ENCODE measurements at regions not wholly inside any gene's neighbourhood (a gene's known extent, or its start where the extent isn't known, plus 50 kb on each side); places are given as distances from the start of the nearest gene placed in this dataset.

DNA sequence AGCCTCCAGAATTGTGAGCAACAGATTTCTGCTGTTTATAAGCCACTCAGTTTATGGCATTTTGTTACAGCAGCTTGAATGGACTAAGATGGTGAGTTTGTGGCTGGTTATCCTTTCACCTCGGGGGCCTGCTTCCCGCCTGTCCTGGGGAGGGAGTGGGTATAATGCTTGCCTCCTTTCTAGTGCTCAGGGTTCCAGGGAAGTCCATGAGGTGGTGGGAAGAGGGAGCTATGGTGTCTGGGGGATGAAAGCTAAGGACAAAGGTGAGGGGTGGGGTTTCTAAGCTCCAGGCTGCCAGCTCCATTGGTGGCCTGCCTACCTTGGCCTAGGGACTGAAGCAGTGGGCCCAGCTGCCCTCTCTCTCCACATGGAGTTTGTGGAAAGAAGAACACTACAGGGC, 50.2 kb upstream of the SDK2 start:
- no peak for DNase-seq

DNA sequence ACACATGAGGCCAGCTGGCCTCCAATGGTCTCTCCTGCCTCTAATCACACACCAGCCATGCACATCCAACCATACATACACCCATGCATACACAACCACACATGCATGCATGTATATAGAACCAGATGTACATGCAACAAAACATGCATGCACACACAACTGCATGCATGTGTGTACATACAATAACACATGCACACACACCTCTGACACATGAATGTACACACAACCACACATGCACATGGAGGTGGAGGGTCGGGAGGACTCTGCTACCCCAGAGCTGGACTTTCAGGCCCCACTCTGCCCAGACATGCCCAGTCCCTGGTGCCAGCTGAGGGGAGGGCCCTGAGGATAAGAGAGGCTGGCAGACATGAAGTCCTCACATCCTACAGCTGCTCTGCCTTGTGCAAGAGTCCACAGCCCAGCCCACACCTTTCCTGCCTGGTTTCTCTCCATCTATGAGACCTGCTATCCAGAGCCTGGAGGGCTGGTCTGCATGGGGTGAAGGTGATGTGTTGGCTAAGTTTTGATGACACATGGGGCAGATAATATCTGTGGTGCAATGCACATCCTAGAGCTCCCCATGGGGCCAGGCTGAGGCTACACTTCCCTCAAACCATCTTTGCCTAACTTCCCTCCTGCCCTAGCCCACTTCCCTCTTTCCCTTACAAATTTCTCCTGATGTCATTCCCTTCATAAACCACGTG, 50.9 kb upstream of the SDK2 start:
- no peak for DNase-seq

DNA sequence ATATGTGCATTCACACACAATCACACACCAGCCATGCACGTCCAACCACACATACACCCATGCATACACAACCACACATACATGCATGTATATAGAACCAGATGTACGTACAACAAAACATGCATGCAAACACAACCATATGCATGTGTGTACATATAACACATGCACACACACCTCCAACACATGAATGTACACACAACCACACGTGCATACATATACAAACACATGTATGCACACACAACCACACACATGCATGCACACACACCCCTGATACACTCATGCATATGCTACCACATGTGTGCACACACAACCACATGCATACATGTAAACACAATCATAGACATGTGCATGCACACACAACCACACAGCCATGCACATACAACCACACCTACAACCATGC, 52.0 kb upstream of the SDK2 start:
- no peak for DNase-seq

DNA sequence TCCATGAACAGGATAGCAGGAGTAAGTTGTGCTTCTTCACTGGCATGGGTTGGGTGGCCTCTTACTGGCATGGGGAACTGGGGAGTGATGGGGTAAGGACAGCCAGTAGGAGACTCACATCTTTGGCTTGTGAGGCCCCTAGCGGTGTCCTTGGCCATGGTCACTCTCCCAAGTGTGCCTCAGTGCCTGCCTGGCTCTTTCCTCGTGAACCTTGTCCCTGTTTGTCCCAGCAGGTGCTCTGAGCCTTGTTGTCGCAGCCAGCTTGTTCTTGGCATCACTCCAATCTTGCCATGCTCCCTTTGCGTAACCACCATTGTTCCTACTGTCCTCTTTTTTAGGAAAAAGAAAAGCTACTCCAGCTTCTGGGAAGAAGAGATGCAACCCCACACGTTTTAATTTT, 53.6 kb upstream of the SDK2 start:
- DNase-seq: no peak

DNA sequence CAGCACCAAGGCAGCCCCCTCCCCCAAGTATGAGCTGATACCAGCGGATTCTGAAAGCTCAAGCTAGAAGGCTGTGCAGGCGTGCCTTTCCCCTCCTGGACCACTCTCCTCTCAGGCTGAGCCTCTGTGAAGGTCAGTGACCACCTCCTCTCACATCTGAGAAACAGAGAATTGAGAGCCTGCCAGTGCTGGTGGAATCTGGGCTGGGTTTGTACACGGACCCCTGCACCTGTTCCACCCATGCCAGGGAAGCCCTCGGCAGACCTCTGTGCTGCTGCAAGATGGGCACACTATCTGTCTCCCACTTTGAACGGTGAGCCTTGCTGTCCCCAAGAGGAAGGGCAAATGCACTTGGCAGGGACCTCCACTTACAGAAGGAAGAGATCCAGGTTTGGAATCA, 54.7 kb upstream of the SDK2 start:
- DNase-seq: no peak

DNA sequence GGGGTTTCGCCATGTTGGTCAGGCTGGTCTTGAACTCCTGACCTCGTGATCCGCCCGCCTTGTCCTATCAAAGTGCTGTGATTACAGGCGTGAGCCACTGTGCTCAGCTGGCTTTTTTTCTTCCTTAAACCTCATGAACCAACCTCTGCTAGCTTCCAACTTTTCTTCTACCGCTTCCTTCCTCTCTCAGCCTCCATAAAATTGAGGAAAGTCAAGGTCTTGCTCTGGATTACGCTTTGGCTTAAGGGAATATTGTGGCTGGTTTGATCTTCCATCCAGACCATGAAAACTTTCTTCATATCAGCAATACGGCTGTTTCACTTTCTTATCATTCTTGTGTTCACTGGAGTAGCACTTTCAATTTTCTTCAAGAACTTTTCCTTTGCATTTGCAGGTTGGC, 57.5 kb upstream of the SDK2 start:
- no peak for DNase-seq

DNA sequence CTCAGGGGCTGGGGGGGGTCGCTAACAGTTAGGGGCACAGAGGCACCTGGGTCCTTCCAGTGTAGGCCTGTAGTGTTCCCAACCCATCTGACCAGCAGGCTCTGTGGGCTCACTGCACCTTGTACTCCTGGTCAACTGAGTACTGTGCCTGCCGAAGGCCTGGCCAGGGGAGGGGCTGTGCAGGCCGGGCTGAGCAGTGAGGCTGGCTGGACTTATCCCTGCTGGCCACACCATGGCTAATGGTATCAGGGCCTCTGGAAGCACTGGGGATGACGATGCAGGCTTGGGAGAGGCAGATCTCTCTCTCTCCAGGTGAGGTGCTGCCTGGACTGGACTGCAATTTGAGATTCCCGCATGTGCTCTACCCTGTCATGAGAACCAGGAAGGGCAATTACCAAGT, 58.9 kb upstream of the SDK2 start:
- DNase-seq: no peak

DNA sequence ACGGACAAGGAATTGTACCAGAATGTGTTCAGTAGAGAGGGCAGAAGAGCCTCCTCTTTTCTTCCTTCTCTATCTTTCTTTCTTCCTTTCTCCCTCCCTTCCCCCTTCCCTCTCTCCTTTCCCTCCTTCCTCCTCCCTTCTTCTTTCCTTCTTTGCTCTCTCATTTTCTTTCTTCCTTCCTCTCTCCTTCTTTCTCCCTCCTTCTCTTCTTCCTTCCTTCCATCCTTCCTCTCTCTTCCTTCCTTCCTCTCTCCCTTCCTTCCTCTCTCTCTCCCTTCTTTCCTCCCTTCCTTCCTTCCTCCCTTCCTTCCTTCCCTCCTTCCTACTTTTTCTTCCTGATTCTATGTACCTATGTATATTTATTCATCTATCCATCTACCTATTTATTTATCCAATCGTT, 59.7 kb upstream of the SDK2 start:
- DNase-seq: no peak

DNA sequence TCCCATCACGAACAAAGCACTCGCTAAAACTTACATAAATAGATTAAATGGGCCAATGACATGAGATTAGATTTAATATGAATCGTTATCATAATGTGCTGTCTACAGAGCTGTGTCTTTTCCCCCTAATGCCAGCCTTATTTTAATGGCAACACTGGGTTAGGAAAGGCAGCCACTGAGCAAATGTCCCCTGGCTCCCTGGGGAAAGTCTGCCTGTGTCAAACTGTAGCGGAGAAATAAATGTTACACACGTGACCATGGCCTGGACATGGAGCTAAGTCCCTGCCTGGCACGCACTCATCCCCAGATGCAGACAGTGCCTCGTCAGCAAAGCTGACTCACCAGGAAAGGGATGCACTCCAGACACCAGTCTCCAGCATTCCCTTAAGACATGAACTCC, 61.3 kb upstream of the SDK2 start:
- DNase-seq: no peak

DNA sequence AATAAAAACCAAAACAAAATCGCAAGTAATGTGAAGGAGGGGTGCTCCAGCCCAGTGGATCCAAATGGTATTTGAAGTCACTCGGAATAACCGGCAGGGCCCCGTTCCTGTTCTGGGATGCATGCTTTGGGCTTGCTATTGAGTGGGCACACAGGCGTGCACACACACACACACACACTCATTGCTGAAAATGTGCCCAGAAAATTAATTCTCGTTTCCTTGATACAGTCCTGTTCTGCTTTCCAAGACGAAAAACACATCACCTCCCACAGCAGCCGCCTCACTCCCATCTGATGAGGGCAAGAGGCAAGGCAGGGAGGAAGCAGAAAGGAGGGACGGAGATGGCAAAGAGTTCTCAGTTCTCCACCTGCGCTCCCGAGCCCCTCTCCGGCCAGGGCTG, 62.2 kb upstream of the SDK2 start:
- no peak for DNase-seq

DNA sequence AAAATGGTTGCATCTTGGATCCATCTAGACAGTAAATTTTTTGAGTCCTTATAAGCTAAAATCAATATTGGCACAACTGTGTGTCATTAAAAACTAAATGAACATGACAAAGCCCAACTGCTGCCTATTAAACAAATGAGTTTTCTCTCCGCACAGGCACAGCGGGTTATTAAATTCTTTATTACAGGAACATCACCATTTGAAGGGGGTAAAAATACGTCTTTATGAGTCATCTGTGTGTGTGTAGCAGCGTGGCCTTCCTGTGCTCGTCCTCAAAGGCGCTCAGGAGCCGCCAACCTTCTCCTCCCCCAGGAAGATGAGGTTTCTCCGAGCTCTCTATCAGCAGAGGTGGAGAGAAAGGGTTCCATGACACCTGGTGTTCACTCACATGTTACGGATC, 62.6 kb upstream of the SDK2 start:
- DNase-seq: no peak

DNA sequence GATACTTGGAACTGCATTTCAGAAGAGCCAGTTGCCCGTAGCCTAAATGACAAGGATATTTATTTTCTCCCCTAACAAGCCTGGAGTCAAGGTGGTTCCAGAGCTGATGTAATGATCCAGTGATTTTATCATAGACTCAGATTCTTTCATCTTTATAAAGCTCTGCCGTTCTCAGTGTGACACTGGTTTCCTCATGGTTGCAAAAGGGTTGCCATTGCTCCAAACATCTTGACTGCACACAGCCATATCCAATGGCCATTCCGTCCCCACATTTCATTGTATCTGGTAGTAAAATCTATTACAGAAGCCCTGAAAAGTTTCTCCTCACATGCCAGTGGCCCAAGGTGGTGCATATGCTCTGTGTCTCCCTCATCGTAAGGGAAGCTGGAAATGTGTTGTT, 63.1 kb upstream of the SDK2 start:
- DNase-seq: no peak

DNA sequence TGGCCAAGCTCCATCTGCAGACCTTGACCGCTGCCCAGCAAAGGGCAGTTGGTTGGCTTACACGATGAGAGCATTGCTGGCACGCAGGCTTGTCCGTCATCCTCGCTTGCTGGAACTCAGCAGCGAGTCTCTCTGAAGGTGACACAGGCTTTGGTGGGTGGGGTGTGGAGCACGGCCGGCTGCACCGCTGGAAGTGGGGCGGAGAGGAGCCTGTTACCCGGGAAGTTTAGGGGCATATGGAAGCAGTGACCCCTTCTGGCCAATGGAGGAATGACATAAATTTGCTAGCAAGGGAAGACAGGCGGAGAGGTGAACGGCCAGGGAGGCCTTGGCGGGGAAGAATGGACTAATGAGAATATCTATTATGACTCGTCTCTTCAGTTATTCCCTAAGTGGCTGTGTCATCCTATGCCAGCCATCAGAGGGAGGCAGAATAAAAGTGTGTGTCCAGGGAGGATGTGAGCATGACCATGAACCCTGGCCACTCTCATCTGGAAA, 65.9 kb upstream of the SDK2 start:
- DNase-seq: peak in 4 of 5 experiments; percentile 24 to 68 (median 34)

DNA sequence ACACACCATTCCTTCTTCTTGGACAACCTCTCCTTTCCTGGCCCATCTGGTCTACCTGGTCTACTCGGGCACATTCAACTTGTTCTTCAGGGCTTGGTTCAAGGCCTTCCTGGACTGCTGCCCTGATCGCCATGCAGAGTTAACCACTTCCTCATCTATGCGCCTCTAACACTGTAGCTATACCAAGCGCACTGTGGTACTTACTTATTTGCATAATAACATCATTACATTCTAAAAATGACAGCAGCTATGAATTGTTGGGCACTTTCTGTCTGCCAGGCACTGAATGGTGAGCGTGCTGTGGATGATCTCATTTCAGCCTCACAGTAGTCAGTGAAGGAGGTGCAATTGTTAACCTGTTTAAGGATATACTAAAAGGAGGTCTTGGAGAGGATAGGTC, 66.9 kb upstream of the SDK2 start:
- peak in 1 of 5 experiments; percentile 34 for DNase-seq

DNA sequence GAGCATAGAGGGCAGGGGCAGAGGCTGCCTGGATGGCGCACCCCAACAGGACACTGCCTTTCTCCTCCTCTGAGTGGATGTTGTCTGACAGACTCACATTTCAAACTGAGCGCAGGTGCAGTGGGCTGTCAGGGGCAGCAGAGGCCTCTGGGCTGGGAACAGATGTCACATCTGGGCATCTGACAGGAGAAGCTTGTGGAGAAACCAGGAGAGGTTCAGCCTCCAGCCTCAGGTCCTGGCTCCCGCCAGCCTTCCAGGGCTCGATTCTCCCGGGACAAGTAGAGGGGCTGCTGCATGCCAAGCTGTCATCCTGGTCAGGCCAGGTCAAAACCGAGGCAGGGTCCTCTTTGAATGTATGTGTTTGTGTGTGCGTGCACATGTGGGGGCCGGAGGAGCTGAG, 67.7 kb upstream of the SDK2 start:
- DNase-seq: no peak

DNA sequence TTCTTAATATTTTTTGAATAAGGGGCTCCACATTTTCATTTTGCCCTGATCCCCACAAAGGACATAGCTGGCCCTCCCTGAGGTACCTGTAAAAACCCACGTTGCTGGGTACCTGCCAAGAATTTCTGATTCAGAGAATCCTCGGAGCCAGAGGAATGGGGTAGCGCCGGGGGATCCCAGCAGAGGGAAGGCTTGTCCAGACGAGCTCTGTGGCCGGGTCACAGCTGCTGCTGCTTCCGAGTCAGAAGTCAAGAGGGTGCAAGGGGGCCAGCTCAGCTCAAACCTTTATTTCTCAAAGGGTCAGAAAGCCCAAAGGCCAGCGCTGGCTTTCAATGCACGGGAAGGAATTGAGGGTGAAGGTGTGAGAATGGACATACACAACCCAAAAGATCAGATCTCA, 68.9 kb upstream of the SDK2 start:
- DNase-seq: no peak

DNA sequence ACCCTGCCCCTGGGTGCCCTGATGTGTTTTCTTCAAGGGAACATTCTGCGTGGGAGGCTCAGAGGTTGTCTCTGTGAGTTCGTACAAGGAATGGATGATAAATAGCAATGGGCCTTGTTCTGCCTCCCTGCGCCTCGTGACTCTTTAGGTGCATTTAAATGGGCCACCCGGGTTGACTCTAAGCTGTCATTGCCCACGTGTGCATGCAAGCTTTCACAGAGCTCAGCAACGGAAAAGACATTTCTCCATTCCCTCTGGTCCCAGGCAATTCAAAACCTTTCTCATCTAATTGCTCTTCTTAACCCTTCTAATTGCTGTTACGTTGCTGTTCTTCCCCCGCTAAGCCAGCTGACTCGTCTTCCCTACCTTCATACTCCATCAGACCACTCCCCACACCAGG, 71.5 kb upstream of the SDK2 start:
- DNase-seq: no peak

DNA sequence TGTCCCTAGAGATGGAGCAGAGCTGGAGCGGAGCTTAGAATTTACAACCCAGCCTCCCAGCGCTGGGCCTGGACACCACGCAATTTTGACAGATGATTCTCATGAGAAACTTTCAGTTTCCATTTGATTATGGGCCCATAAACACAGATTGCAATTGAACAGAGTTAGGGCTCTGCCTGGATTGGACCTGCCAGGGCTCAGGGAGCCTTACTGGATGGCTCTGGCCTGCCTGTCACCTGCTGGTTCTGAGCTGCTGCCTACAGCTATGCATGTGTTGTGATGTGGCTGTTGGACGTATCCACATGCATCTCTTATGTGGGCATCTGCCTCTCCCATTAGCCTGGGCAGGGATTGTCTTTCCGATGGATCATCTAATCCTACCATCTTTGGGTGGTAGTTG, 73.4 kb upstream of the SDK2 start:
- no peak for DNase-seq

DNA sequence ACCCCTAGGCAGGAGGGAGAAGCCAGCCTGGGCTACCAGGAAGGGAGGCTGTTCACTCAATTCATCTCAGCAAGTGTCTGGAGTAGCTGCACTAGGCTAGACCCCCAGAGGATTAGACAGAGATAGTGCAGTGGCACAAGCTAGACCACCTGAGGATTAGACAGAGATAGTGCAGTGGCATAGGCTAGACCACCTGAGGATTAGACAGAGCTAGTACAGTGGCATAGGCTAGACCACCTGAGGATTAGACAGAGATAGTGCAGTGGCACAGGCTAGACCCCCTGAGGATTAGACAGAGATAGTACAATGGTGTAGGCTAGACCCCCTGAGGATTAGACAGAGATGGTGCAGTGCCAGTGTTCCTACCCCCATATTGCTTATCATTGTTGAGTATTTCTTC, 74.1 kb upstream of the SDK2 start:
- no peak for DNase-seq

DNA sequence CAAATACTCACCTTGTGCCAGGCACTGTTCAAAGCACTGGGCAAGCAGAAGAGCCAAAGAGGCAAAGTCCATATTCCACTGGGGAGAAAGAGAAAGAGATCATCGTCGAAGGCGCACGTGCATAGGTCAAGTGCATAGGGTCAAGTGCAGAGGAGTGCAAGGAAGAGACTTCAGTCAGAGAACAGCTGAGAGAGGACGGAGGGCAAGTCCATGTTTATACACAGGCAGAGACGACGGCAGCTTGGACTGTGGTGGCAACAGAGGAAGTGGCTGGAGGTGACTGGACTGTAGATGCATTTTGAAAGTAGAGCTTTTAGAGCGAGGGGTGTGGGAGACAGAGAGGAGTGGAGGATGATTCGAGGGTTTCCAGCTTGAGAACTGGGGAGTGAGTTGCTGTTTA, 74.7 kb upstream of the SDK2 start:
- DNase-seq: no peak

DNA sequence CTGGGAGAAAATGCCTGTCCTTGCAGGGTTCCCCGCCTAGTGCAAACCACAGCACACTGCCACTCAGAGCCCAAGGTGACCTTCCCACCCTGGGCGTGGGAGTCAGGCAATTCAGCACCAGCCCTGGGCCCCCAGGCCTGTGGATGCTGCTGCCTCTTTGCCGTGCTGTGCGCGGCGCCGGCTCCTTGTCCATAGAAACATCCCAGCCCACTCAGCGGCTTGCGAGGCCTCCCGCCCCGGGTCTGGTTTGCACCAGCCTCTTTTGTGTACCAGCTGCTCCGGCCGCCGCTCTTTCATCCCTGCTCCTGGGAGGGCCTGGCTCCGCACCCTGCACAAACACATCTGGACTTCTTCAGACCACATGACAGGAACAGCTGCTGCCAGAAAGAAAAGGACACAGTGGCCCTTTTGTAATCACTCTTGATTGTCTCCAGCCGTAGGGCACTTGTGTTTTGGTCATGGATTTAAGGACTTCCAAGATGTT, 75.4 kb upstream of the SDK2 start:
- no peak for DNase-seq

DNA sequence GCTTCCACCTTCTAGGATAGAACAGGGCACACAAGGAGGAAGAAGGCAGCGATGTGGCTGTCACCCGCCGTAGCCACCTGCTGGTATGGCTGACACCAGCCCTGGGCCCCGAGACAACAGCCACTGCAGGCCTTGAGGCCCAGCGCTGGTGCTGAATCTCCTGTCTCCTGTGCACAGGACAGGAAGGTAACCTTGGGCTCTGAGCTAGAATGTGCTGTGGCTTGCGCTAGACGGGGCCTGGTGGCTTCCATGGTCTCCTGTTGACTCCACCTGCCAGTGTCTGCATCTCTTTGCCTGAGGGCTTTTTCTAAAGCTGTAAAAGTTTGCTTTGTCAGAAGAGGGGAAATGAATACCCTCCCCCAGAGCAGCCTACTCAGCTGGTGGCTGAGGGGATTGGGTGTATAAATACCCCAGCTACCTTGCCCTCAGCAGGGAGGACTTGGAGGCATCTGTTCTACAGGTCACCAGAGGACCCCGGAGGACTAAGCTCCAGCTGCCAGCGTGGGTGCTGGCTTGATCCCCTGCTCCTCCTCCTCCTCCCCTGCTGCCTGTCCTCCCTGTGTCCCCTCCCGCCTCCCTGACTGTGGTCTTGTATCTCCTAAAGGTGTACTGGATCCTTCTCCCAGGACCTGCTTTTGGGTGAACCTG, 76.1 kb upstream of the SDK2 start:
- DNase-seq: peak in 1 of 5 experiments; percentile 9

DNA sequence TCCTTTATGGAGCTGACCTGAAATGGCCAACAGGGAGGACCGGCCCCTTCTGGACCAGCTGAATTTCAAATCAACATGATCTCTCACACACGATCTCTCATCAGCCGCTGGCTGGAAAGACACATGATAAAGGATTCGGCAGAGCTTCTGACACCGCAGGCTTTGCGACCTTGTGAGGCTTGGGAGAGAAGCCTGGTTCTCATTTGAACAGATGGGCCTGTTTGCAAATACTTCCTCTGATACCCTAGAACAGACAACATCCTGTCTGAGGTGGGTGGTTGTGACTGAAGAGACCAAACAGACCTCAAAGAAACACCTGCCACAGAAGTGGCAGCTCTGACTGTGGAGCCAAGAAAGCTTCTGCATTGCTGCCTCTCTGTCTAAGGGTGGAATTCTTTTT, 77.9 kb upstream of the SDK2 start:
- peak in 2 of 5 experiments; percentile 24 to 85 for DNase-seq

DNA sequence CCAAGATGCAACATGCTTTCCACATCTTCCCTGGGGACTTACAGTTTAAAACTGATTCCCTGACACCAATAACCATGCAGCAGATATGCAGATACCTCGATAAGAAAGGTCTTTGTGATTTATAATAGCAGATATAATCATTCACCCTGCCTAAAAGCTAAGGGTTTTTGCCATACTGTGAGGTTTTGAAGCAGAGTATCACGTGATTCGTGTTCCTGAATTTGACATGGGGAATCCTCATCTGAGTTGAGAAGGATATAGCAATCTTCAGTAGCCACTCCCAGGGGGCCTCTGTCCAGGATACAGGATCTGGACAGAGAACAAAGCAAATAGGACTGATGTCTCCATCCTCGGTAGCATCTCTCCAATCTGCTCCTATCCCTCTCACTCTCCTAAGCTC, 79.1 kb upstream of the SDK2 start:
- no peak for DNase-seq

DNA sequence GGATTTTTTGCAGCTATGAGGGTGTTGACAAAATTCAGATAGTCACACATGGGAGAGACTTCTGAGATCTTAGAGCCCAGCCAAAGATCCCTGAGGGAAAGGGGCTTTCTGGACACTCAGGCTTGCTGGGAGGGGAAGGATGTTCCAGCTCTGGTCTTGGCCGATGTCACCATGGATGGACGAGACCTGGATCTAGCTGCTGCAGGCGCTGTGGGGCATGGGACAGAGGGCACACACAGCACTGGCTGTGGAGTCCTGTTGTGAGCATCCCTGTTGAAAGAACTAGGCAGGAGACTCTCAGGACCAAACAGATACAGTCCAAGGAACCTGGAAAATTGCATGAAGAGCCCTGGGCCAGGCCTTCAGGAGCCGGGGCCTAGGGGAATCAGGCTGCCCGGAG, 80.1 kb upstream of the SDK2 start:
- no peak for DNase-seq
